Trophoblast cell (in vitro differentiated cells and primary cell): ENCODE measurements at regions not wholly inside any gene's neighbourhood (a gene's known extent, or its start where the extent isn't known, plus 50 kb on each side); places are given as distances from the start of the nearest gene placed in this dataset.

Experiments used
- DNase-seq, 2 donors: peaks; one replicate each; pipeline ENCODE4 v3.0.0-alpha.2; 2016
- H2AFZ ChIP-seq: 2 replicates; pipeline ENCODE4 v1.6.1; 2013; ENCODE audit warnings: low read length, moderate library complexity, mild to moderate bottlenecking; ENCODE audit not compliant: insufficient read depth, poor library complexity
- H2AK5ac ChIP-seq: 2 replicates; pipeline ENCODE4 v1.6.1; 2013; ENCODE audit warnings: mild to moderate bottlenecking, low read length
- H2BK120ac ChIP-seq: 2 replicates; pipeline ENCODE4 v1.6.1; 2013; ENCODE audit warnings: low read length, mild to moderate bottlenecking, moderate library complexity; ENCODE audit not compliant: insufficient read depth, poor library complexity
- H2BK12ac ChIP-seq: 2 replicates; pipeline ENCODE4 v1.6.1; 2013; ENCODE audit warnings: mild to moderate bottlenecking, low read length, moderate library complexity
- H2BK5ac ChIP-seq: 2 replicates; pipeline ENCODE4 v1.6.1; 2013; ENCODE audit warnings: low read length, low read depth, moderate library complexity, mild to moderate bottlenecking; ENCODE audit not compliant: poor library complexity
- H3K14ac ChIP-seq: 2 replicates; pipeline ENCODE4 v1.6.1; 2013; ENCODE audit warnings: mild to moderate bottlenecking, low read length
- H3K18ac ChIP-seq: 2 replicates; pipeline ENCODE4 v1.6.1; 2013; ENCODE audit warnings: mild to moderate bottlenecking, low read length
- H3K23ac ChIP-seq: 2 replicates; pipeline ENCODE4 v1.6.1; 2013; ENCODE audit warnings: low read length
- H3K27ac ChIP-seq: 2 replicates; pipeline ENCODE4 v1.5.1; 2013; ENCODE audit warnings: low read depth, mild to moderate bottlenecking, inconsistent platforms, low read length, moderate library complexity
- H3K27me3 ChIP-seq: 2 replicates; pipeline ENCODE4 v1.6.1; 2013; ENCODE audit warnings: inconsistent platforms, mild to moderate bottlenecking, low read length, moderate library complexity; ENCODE audit not compliant: insufficient read depth
- H3K36me3 ChIP-seq, 2 experiments: 1 replicate in 1 of 2; 2 replicates in 1 of 2; pipeline ENCODE4 v1.6.1; 2013; ENCODE audit warnings: low read length in 2 of 2, mild to moderate bottlenecking in 2 of 2, moderate library complexity in 1 of 2; ENCODE audit not compliant: insufficient read depth in 2 of 2, control insufficient read depth in 1 of 2
- H3K4ac ChIP-seq: 2 replicates; pipeline ENCODE4 v1.6.1; 2013; ENCODE audit warnings: low read depth, mild to moderate bottlenecking, low read length, moderate library complexity
- H3K4me1 ChIP-seq, 2 experiments: 1 replicate in 1 of 2; 2 replicates in 1 of 2; pipeline ENCODE4 v1.6.1; 2013; ENCODE audit warnings: low read length in 2 of 2, mild to moderate bottlenecking in 2 of 2, moderate library complexity in 1 of 2; ENCODE audit not compliant: insufficient read depth in 2 of 2, control insufficient read depth in 1 of 2
- H3K4me2 ChIP-seq: 2 replicates; pipeline ENCODE4 v1.6.1; 2013; ENCODE audit warnings: inconsistent platforms, mild to moderate bottlenecking, low read length, moderate library complexity
- H3K4me3 ChIP-seq: 2 replicates; pipeline ENCODE4 v1.5.1; 2013; ENCODE audit warnings: mild to moderate bottlenecking, low read depth, low read length, inconsistent platforms
- H3K79me1 ChIP-seq: one replicate; pipeline ENCODE4 v1.6.1; 2013; ENCODE audit warnings: low read length
- H3K79me2 ChIP-seq: 2 replicates; pipeline ENCODE4 v1.6.1; 2013; ENCODE audit warnings: low read length, mild to moderate bottlenecking; ENCODE audit not compliant: control insufficient read depth, insufficient read depth, poor library complexity
- H3K9ac ChIP-seq: 2 replicates; pipeline ENCODE4 v1.6.1; 2013; ENCODE audit warnings: mild to moderate bottlenecking, low read length
- H3K9me3 ChIP-seq: 2 replicates; pipeline ENCODE4 v1.6.1; 2013; ENCODE audit warnings: low read depth, mild to moderate bottlenecking, control low read depth, inconsistent platforms, low read length; ENCODE audit not compliant: insufficient read depth
- H4K12ac ChIP-seq: 2 replicates; pipeline ENCODE4 v1.6.1; 2013; ENCODE audit warnings: low read depth, mild to moderate bottlenecking, low read length, moderate library complexity
- H4K8ac ChIP-seq: 2 replicates; pipeline ENCODE4 v1.6.1; 2013; ENCODE audit warnings: low read depth, mild to moderate bottlenecking, low read length, moderate library complexity
- H4K91ac ChIP-seq: one replicate; pipeline ENCODE4 v1.6.1; 2013; ENCODE audit warnings: low read depth, mild to moderate bottlenecking, low read length, moderate library complexity
- WGBS: extraction: QIAGEN DNeasy Blood & Tissue Kit; methylation state at CpG from one replicate; pipeline ENCODE4 v1.1.7; 2013; ENCODE audit warnings: missing lambda C conversion rate; ENCODE audit not compliant: insufficient read length, insufficient coverage; ENCODE audit errors: extremely low coverage; 5-methylcytosine and 5-hydroxymethylcytosine counted together

DNA sequence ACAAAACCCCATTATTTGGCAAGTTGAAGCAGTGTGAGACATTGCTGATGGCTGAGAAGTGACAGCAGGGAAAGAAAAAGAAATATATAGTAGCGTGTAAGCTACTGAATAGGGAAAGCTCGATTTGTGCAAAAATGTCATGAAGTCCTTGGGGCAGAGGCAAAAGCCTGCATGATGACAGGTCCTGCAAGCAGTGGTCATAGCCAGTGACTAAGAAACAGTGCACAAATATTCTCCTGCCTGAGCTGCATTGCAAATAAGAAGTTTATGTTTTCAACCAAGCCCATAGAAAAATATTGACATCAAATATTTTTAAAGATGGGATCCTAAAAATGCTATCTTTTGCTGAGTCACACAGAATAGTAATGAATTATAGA lies 270.0 kb downstream of the SLITRK6 start:
- Histone ChIP-seq H3K23ac (no peak overlapping the region), H3K4me1 (peaks cover 0 to 6% of the 10 kb centered on the region in 2 experiments), H3K4ac (no peak overlapping the region), H2AFZ (no peak overlapping the region), H3K14ac (no peak overlapping the region), H4K91ac (peak overlapping the region; percentile 79), H2BK5ac (peak overlapping the region; percentile 96), H3K79me2 (no peaks in the 10 kb centered on the region), H3K4me3 (no peak overlapping the region), H3K27me3 (no peaks in the 10 kb centered on the region), H2BK120ac (peak overlapping the region; percentile 96), H3K18ac (no peak overlapping the region), H2AK5ac (peak overlapping the region; percentile 1), H4K8ac (no peak overlapping the region), H3K9me3 (no peaks in the 10 kb centered on the region), H4K12ac (no peak overlapping the region), H3K4me2 (peak overlapping the region; percentile 11), H3K36me3 (no peaks in the 10 kb centered on the region), H3K79me1 (peaks cover 9% of the 10 kb centered on the region), H3K27ac (peak overlapping the region; percentile 96), H2BK12ac (no peak overlapping the region), H3K9ac (no peak overlapping the region)
- WGBS, result no CpG with 5 or more reads among the region's 2 CpGs
- peak; percentile 28 to 54 for DNase-seq

DNA sequence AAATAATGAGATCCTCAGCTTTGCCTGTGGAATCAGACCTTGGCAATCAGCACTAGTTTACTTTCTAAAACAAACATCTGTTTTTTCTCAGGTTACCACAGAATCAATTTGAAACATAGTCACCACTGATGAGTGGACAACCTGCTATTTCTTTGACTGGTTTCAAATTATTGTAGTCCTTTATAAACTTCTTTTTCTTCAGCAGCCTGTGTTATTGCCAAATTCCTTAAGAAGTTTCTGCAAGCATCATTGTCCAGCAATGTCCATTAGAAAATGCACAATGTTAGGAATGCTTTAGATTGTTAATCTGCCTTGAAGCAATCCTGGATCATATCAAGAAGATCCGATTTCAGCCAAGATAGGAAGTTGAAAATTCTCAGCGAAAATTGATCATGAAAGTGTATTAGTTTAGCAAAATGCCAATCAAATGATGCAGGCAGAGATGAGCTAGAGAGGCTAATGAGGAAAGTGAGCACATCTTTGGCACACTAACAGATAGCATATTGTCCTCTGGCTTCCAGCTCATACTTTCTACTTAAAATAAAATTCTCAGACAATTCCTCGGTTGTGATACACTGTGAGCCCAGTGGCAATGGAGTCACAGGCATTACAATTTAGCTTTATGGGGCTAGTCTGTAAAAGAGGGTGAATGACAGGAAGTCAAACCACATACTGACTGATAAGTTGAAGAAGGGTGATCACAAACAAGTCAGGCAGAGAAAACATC lies 270.6 kb downstream of the SLITRK6 start:
- Histone ChIP-seq H3K4me1 (peaks cover 0 to 6% of the 10 kb centered on the region in 2 experiments), H3K4ac (no peak overlapping the region), H3K9ac (no peak overlapping the region), H2AFZ (no peak overlapping the region), H2AK5ac (no peak overlapping the region), H3K36me3 (no peaks in the 10 kb centered on the region), H3K79me2 (no peaks in the 10 kb centered on the region), H4K91ac (peak overlapping the region; percentile 79), H3K4me2 (peak overlapping the region; percentile 11), H2BK12ac (no peak overlapping the region), H4K12ac (no peak overlapping the region), H3K23ac (no peak overlapping the region), H3K79me1 (peaks cover 9% of the 10 kb centered on the region), H4K8ac (no peak overlapping the region), H3K9me3 (no peaks in the 10 kb centered on the region), H2BK120ac (peak overlapping the region; percentile 96), H3K4me3 (no peak overlapping the region), H3K27ac (peak overlapping the region; percentile 96), H3K27me3 (no peaks in the 10 kb centered on the region), H2BK5ac (peak overlapping the region; percentile 96), H3K18ac (no peak overlapping the region), H3K14ac (no peak overlapping the region)
- DNase-seq, result peak; percentile 4 to 90
- no CpG with 5 or more reads among the region's 3 CpGs for WGBS

DNA sequence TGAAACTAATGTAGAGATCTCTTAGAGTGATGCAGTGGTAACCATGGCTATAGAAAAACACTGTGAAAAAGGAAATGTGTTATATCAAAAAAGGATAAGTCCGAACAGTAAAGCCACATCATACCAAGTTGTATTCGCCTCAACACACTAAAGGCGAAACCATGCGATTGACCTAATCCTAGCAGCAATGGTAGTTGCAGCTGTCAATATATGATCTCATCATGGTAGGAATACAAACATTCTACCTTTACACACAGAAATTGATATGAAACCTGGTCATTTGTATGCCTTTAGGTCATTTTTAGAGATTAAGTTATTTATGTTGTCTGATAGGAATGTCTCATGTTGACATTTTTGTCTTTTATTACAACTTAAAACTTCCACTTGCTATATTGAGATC lies 271.9 kb downstream of the SLITRK6 start:
- Histone ChIP-seq H3K18ac (no peak overlapping the region), H2AK5ac (no peak overlapping the region), H3K23ac (no peak overlapping the region), H3K4ac (no peak overlapping the region), H3K9me3 (no peaks in the 10 kb centered on the region), H4K8ac (no peak overlapping the region), H4K91ac (peak overlapping the region; percentile 43), H3K27ac (no peak overlapping the region), H3K4me2 (no peak overlapping the region), H2BK5ac (peak overlapping the region; percentile 71), H3K79me2 (no peaks in the 10 kb centered on the region), H3K79me1 (peaks cover 10% of the 10 kb centered on the region), H3K4me1 (peaks cover 0 to 6% of the 10 kb centered on the region in 2 experiments), H3K4me3 (no peak overlapping the region), H4K12ac (no peak overlapping the region), H2AFZ (no peak overlapping the region), H2BK120ac (peak overlapping the region; percentile 52), H3K27me3 (no peaks in the 10 kb centered on the region), H2BK12ac (peak overlapping the region; percentile 11), H3K36me3 (no peaks in the 10 kb centered on the region), H3K14ac (peak overlapping the region; percentile 20), H3K9ac (no peak overlapping the region)
- WGBS, result no CpG with 5 or more reads among the region's 4 CpGs
- peak; percentile 4 to 33 for DNase-seq

DNA sequence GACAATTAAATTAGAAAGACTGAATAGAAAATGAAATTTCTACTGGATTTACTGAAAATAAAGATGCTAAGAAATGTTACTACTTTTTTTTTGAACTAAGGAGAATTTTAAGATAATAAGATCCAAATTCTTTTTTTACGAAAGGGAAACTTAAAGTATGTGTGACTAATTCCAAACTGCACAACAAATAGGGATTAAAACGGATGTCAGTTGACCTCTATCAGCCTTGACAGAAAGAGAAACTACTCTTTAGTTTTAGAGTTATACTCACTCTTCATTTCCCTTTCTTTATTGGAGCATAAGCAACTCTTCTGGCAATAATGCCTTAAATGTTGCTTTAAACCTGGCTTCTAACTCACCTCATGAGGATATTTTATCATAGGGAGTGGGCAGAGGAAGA lies 273.8 kb downstream of the SLITRK6 start:
- Histone ChIP-seq H3K4me3 (no peak overlapping the region), H3K9me3 (no peaks in the 10 kb centered on the region), H3K27ac (no peak overlapping the region), H4K91ac (no peak overlapping the region), H2AK5ac (no peak overlapping the region), H2AFZ (no peak overlapping the region), H4K8ac (no peak overlapping the region), H3K23ac (no peak overlapping the region), H3K27me3 (no peaks in the 10 kb centered on the region), H3K4me1 (peaks cover 0 to 6% of the 10 kb centered on the region in 2 experiments), H4K12ac (no peak overlapping the region), H3K79me1 (peaks cover 10% of the 10 kb centered on the region), H3K4me2 (no peak overlapping the region), H2BK120ac (peak overlapping the region; percentile 43), H3K79me2 (no peaks in the 10 kb centered on the region), H3K9ac (no peak overlapping the region), H3K4ac (no peak overlapping the region), H3K14ac (no peak overlapping the region), H2BK5ac (no peak overlapping the region), H3K18ac (no peak overlapping the region), H3K36me3 (no peaks in the 10 kb centered on the region), H2BK12ac (no peak overlapping the region)
- no CpG with 5 or more reads among the region's 2 CpGs for WGBS
- DNase-seq, result no peak
